ENCODE measurements at regions not wholly inside any gene's neighbourhood (a gene's known extent, or its start where the extent isn't known, plus 50 kb on each side); places are given as distances from the start of the nearest gene placed in this dataset.
"Not testable (repeated sequence)": the region's sequence is repeated elsewhere in the genome, so short reads cannot be mapped to it uniquely, and the experiment has no call there.

GRCh38 chr4:40688446-40689095 lies 58.9 kb upstream of the RBM47 start:
- no peaks in the 10 kb centered on the region for H3K27me3 ChIP-seq
- H3K4me3 ChIP-seq: no peak overlapping the region
- no peaks in the 10 kb centered on the region for H3K4me1 ChIP-seq (ENCODE audit: insufficient read depth)
- no peaks in the 10 kb centered on the region for H3K79me2 ChIP-seq
- H3K4me2 ChIP-seq: no peak overlapping the region
- no peak for DNase-seq (ENCODE audit: low spot score)
- H3K36me3 ChIP-seq (replicated peaks; ENCODE audit: insufficient read depth, low read depth): no peaks in the 10 kb centered on the region
- TF ChIP-seq EZH2phosphoT487 (IDR thresholded peaks at IDR 0.05; ENCODE audit: low read depth, severe bottlenecking, unreplicated experiment) (no peak), EZH2 (IDR thresholded peaks at IDR 0.05; ENCODE audit: borderline replicate concordance) (no peak)
- TF ChIP-seq, protein P1, sequence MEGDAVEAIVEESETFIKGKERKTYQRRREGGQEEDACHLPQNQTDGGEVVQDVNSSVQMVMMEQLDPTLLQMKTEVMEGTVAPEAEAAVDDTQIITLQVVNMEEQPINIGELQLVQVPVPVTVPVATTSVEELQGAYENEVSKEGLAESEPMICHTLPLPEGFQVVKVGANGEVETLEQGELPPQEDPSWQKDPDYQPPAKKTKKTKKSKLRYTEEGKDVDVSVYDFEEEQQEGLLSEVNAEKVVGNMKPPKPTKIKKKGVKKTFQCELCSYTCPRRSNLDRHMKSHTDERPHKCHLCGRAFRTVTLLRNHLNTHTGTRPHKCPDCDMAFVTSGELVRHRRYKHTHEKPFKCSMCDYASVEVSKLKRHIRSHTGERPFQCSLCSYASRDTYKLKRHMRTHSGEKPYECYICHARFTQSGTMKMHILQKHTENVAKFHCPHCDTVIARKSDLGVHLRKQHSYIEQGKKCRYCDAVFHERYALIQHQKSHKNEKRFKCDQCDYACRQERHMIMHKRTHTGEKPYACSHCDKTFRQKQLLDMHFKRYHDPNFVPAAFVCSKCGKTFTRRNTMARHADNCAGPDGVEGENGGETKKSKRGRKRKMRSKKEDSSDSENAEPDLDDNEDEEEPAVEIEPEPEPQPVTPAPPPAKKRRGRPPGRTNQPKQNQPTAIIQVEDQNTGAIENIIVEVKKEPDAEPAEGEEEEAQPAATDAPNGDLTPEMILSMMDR (IDR thresholded peaks at IDR 0.05; ENCODE audit: poor library complexity): no peak
- H2AFZ ChIP-seq: no peak overlapping the region
- H3K9me2 ChIP-seq (replicated peaks; ENCODE audit: insufficient read depth): no peaks in the 10 kb centered on the region
- H3K9me3 ChIP-seq (ENCODE audit: low read depth): no peaks in the 10 kb centered on the region
- WGBS (ENCODE audit: low lambda C conversion rate, missing lambda C conversion rate): 96% methylated on average over 6 of the region's 6 CpGs
- no peaks in the 10 kb centered on the region for H4K20me1 ChIP-seq (ENCODE audit: insufficient read depth, poor library complexity, severe bottlenecking)
- no peak overlapping the region for H3K27ac ChIP-seq

DNA sequence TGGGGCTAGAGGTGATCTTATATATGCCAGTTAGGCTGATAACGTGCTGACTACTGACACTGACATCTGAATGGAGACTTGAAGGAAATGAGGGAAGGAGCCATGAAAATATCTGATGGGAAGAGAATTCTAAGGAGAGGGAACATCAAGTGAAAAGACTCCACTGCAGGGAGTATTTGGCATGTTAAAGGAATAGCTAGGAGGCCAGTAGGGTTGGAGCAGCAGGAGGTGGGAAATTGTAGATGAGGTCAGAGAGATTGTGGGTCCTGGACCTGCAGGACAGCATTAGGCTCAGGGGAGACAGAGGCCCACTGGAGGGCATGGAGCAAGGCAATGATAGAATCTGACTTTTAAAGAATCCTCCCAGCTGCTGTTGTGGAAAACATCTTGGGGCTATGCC lies 55.8 kb upstream of the NSUN7 start:
- no peaks in the 10 kb centered on the region for H3K9me3 ChIP-seq (ENCODE audit: low read depth)
- H3K4me1 ChIP-seq (ENCODE audit: insufficient read depth): no peaks in the 10 kb centered on the region
- TF ChIP-seq EZH2phosphoT487 (IDR thresholded peaks at IDR 0.05; ENCODE audit: low read depth, severe bottlenecking, unreplicated experiment): no peak
- no peak for TF ChIP-seq EZH2 (IDR thresholded peaks at IDR 0.05; ENCODE audit: borderline replicate concordance)
- TF ChIP-seq, protein P1 (IDR thresholded peaks at IDR 0.05; ENCODE audit: poor library complexity): no peak
- no peak overlapping the region for H3K4me3 ChIP-seq
- H2AFZ ChIP-seq: no peak overlapping the region
- H4K20me1 ChIP-seq (ENCODE audit: insufficient read depth, poor library complexity, severe bottlenecking): no peaks in the 10 kb centered on the region
- no peaks in the 10 kb centered on the region for H3K9me2 ChIP-seq (replicated peaks; ENCODE audit: insufficient read depth)
- H3K27ac ChIP-seq: no peak overlapping the region
- DNase-seq (ENCODE audit: low spot score): no peak
- H3K4me2 ChIP-seq: no peak overlapping the region
- no peaks in the 10 kb centered on the region for H3K36me3 ChIP-seq (replicated peaks; ENCODE audit: insufficient read depth, low read depth)
- no peaks in the 10 kb centered on the region for H3K79me2 ChIP-seq
- WGBS (ENCODE audit: low lambda C conversion rate, missing lambda C conversion rate): 41% methylated on average over 1 of the region's 1 CpG
- H3K27me3 ChIP-seq: no peaks in the 10 kb centered on the region

- not testable (repeated sequence) for H3K27ac ChIP-seq; H3K9me2 ChIP-seq (replicated peaks; ENCODE audit: insufficient read depth); H4K20me1 ChIP-seq (ENCODE audit: insufficient read depth, poor library complexity, severe bottlenecking); H3K36me3 ChIP-seq (replicated peaks; ENCODE audit: insufficient read depth, low read depth); H3K4me2 ChIP-seq; H3K79me2 ChIP-seq; DNase-seq (ENCODE audit: low spot score); H2AFZ ChIP-seq; H3K4me3 ChIP-seq; H3K4me1 ChIP-seq (ENCODE audit: insufficient read depth); H3K27me3 ChIP-seq; H3K9me3 ChIP-seq (ENCODE audit: low read depth)
- WGBS (ENCODE audit: low lambda C conversion rate, missing lambda C conversion rate): 90% methylated on average over 6 of the region's 6 CpGs
These were observed 52.3 kb upstream of the NSUN7 start for GRCh38 chr4:40697476-40697875.

DNA sequence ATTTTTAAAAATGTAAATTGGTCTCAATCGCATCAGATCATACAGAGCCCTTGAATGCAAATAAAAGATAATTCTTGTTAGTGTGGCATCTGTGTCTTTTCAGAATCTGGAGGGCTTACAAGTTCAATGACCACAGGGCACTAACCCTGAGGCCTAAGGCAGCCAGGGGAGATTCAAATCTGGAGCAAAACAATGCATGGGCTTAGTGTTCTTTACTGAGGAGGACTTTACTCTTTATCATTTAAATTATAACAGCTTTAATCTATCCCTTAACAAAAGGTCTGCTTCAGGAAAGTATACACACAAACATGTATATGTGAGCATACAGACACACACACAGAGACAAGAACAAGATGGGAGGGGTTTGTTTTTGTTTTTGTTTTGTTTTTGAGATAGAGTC lies 51.0 kb upstream of the NSUN7 start:
- H3K4me3 ChIP-seq: no peak overlapping the region
- no peaks in the 10 kb centered on the region for H3K9me2 ChIP-seq (replicated peaks; ENCODE audit: insufficient read depth)
- no peak overlapping the region for H3K4me2 ChIP-seq
- 75% methylated on average over 1 of the region's 1 CpG for WGBS (ENCODE audit: low lambda C conversion rate, missing lambda C conversion rate)
- TF ChIP-seq, protein P1 (IDR thresholded peaks at IDR 0.05; ENCODE audit: poor library complexity): no peak
- TF ChIP-seq EZH2 (IDR thresholded peaks at IDR 0.05; ENCODE audit: borderline replicate concordance): no peak
- no peak for TF ChIP-seq EZH2phosphoT487 (IDR thresholded peaks at IDR 0.05; ENCODE audit: low read depth, severe bottlenecking, unreplicated experiment)
- H2AFZ ChIP-seq: no peak overlapping the region
- no peak for DNase-seq (ENCODE audit: low spot score)
- H4K20me1 ChIP-seq (ENCODE audit: insufficient read depth, poor library complexity, severe bottlenecking): no peaks in the 10 kb centered on the region
- no peak overlapping the region for H3K27ac ChIP-seq
- no peaks in the 10 kb centered on the region for H3K79me2 ChIP-seq
- H3K36me3 ChIP-seq (replicated peaks; ENCODE audit: insufficient read depth, low read depth): no peaks in the 10 kb centered on the region
- no peaks in the 10 kb centered on the region for H3K27me3 ChIP-seq
- no peaks in the 10 kb centered on the region for H3K9me3 ChIP-seq (ENCODE audit: low read depth)
- no peaks in the 10 kb centered on the region for H3K4me1 ChIP-seq (ENCODE audit: insufficient read depth)

Data from hepatocyte (in vitro differentiated cells).